ENCODE measurements at regions not wholly inside any gene's neighbourhood (a gene's known extent, or its start where the extent isn't known, plus 50 kb on each side); places are given as distances from the start of the nearest gene placed in this dataset.
"Not testable (repeated sequence)": the region's sequence is repeated elsewhere in the genome, so short reads cannot be mapped to it uniquely, and the experiment has no call there.

- DNase-seq (ENCODE audit: low spot score): no peak
These were observed 667.4 kb downstream of the ROBO2 start for GRCh38 chr3:77707281-77707680.

GRCh38 chr3:77709155-77709554, 669.3 kb downstream of the ROBO2 start:
- DNase-seq (ENCODE audit: low spot score): no peak

GRCh38 chr3:77718311-77718710, 678.4 kb downstream of the ROBO2 start:
- DNase-seq (ENCODE audit: low spot score): no peak

- no peak for DNase-seq (ENCODE audit: low spot score)
These were observed 680.6 kb downstream of the ROBO2 start for GRCh38 chr3:77720460-77720971.

DNA sequence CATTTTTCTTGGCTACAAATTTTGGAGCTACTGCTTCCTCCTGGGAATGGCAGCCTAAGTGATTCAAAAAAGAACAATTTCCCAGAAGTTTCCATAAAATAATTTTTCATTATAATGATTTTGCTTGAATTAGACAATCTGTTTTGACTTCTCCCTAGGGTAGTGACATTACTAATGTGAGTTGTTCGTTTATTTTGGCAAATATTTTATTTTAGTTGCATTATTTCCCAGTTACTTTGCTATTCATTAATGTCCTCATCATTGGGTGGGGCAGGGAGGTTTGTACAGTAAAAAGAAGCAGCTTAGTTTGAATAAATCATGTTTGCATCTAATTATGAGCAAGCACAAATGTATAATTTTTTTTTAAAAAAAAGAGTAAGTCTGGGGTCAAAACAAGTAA, 686.6 kb downstream of the ROBO2 start:
- DNase-seq (ENCODE audit: low spot score): no peak

DNA sequence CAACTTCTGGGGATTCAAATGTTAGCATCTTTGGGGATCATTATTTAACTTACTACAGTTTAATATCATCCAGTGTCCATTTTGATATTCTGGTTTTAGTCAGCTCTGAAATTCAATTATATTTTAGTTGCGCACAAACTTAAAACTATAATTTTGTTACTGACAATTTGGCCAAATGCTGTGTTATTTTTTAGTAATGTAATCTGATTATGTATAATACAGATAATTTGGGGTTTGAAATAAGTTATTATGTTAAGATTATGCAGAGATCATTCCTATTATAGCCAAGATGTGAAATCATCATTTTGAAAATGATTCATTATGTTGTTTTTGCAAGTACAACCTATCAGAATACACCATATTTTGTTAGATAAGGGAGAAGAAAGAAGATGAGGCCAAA, 706.1 kb downstream of the ROBO2 start:
- no peak for DNase-seq (ENCODE audit: low spot score)

DNA sequence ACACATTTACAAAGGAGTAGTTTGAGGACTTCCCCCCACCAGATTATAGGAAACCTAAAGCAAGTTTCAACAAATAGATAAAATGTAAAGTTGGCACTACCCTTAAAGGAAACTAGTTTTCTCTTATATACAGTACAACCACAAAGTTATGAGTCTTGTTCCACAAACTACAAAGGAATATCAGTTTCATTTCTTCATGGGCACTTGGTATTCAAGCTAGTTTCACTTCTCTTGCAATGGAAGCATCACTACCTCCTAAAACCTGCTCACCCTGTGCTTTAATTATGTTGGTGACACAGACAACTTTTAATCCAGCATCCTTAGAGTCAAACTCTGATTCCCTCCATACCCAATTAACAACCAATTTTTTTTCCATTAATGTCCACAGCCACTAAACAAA, 707.0 kb downstream of the ROBO2 start:
- DNase-seq (ENCODE audit: low spot score): no peak

DNA sequence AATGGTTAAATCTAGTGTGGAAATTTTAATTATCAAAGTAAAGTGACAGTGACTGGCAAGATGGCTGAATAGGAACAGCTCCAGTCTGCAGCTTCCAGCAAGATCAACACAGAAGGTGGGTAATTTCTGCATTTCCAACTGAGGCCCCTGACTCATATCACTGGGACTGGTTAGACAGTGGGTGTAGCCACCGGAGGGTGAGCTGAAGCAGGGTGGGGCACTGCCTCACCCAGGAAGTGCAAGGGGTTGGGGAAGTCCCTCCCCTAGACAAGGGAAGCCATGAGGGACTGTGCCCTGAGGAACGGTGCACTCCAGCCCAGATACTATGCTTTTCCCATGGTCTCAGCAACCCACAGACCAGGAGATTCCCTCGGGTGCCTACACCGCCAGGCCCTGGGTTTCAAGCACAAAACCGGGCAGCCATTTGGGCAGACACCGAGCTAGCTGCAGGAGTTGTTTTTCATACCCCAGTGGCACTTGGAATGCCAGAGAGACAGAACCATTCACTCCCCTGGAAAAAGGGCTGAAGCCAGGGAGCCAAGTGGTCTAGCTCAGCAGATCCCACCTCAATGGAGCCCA, 716.6 kb downstream of the ROBO2 start:
- not testable (repeated sequence) for DNase-seq (ENCODE audit: low spot score)

- no peak for DNase-seq (ENCODE audit: low spot score)
These were observed 732.6 kb downstream of the ROBO2 start for GRCh38 chr3:77772459-77772858.

- no peak for DNase-seq (ENCODE audit: low spot score)
These were observed 733.2 kb downstream of the ROBO2 start for GRCh38 chr3:77773084-77773483.

DNA sequence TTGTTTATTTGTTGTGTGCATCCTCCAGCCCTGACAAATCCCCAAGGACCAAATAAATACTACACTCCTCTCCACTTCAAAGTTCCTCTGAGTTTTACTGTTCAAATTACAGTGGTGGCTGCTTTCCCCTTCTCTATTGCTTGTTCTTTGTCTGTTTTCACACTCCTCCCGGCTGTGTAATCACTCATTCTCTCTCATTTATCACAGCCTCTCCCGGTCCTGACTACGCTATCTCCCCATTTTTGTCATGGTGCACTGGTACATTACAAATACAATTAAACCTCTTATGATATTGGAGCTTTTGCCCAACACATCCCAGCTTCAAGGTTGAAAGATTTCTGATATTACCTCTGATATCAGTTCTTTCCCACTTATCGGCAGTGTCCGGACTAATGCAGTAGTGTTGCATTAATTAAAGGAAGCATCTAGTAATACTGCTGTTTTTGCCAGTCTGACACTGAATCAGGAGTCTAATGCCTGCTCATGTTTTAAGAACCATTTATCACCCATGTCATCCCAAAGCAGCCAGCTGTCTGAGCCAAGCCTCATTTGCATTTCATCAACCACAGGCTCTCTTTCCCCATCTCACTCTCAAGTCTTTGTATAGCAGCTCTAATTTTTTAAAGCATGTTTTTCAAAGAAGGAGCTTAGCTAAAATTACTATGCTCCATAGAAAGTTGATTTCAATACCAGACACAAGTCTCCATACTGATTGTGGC, 740.5 kb downstream of the ROBO2 start:
- no peak for DNase-seq (ENCODE audit: low spot score)

- no peak for DNase-seq (ENCODE audit: low spot score)
These were observed 746.3 kb downstream of the ROBO2 start for GRCh38 chr3:77786216-77786615.

DNA sequence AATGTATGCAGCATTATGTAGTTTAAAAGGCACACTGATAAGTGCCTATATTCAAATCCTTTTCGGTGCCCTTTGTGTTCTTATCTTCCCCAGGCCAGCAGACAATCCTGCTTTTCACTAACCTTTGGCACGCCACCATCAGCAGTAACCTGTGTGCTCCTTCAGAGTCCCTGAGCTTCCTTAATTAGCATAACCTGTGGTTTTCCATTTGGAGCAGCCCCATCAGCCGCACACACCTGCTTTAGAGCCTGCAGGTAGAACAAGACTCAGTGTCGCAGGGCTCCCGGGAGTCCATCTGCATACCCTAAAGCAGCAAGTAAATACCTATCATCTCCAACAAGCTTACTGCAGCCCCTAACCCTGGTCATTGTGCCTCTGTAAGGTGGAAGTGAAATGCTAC, 755.1 kb downstream of the ROBO2 start:
- no peak for DNase-seq (ENCODE audit: low spot score)

DNA sequence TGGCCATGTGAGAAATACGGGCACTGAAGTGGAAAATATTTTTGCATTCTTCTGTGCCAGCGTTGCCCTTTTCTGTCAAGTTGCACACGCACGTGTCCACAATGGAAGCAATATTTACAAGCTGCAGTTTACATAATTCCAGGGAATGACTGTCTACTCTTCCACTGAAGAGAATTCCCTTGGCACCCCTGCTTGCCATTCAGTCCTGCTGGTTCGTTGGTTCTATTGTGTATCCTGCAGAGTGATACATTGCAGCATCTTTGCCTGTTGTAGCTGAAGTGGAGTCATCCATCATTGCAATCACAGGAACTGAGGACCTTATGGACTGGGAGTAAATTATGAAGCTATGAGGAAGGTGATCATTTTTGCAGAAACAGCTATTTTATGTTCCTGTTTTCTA, 759.4 kb downstream of the ROBO2 start:
- no peak for DNase-seq (ENCODE audit: low spot score)

GRCh38 chr3:77800893-77801292, 761.0 kb downstream of the ROBO2 start:
- DNase-seq (ENCODE audit: low spot score): no peak

- DNase-seq (ENCODE audit: low spot score): no peak
These were observed 767.4 kb downstream of the ROBO2 start for GRCh38 chr3:77807312-77807711.

- DNase-seq (ENCODE audit: low spot score): no peak
These were observed 774.9 kb downstream of the ROBO2 start for GRCh38 chr3:77814845-77815244.

GRCh38 chr3:77815467-77815866, 775.6 kb downstream of the ROBO2 start:
- DNase-seq (ENCODE audit: low spot score): peak; percentile 12

DNA sequence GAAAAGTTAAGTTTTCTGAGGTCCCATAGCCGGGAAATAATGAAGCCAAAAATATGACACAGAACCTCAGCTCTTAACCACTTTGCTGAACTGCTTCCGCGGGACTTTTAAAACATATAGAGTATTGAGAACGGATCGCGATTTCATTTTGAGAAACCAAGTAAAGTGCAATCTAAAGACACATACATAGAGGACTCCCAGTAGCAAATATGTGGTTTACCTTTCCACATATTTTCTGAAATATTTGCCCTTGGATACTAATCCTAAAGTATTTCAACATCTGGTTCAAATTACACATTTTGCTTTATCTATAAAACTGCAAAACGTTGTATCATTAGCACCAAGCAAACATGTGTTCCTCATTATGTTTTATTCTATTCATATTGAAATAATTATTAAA, 776.5 kb downstream of the ROBO2 start:
- no peak for DNase-seq (ENCODE audit: low spot score)

GRCh38 chr3:77825001-77825827, 785.3 kb downstream of the ROBO2 start:
- DNase-seq (ENCODE audit: low spot score): peak; percentile 64

GRCh38 chr3:77835921-77836320, 796.0 kb downstream of the ROBO2 start:
- DNase-seq (ENCODE audit: low spot score): no peak

DNA sequence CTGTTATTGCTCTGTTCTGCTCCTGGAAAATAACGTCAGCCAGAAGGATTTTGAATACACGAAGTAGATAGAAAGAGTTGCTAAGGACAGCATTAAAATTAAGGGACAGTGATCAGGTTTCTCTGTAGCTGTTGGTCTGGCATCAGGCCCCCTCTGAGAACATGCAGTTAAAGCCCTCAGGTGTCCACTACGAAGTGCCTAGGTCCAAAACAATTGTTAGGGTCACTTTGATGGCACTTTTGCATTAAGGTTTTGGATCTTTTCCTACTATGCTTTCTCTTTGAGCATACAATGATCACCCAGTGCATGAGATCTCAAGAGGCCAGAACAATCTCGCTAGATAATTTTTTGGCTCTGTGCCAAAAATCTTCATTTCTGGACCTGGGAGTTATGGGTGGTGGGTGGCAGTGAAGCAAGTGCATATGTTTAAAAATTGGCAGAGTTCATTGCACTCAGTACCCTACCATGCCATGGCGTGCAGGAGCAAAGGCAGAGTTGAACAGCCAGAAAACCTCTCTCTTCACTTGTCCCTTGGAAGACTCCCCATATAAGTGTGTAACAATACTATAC, 797.6 kb downstream of the ROBO2 start:
- DNase-seq (ENCODE audit: low spot score): no peak

Measured in HT-29 (cell line).